HCT116 (cell line): ENCODE measurements at regions not wholly inside any gene's neighbourhood (a gene's known extent, or its start where the extent isn't known, plus 50 kb on each side); places are given as distances from the start of the nearest gene placed in this dataset.

Experiments used
- ATAC-seq: fragments of 200-7000 bp; cut with Tn5 transposase; 2 replicates; pipeline ENCODE4 v1.9.1; 2020; ENCODE audit warnings: mild to moderate bottlenecking, moderate library complexity
- BruUV-seq: library from RNA; stranded (reverse); fragments of 400-500 nt; replicated peaks from 2 replicates; lab custom pipeline; 2021; lab: Mats Ljungman, UMichigan
- CTCF ChIA-PET: fragments of 300-600 bp; sonication (Branson Sonifier 250); formaldehyde crosslinking; loops from one replicate; lab custom pipeline; 2021; ENCODE audit warnings: antibody characterized with exemption; lab: Charles Lee
- POLR2A ChIA-PET: fragments of 300-600, 350-600 bp; sonication (Branson Sonifier 250); formaldehyde crosslinking; loops from one replicate; lab custom pipeline; 2021; ENCODE audit warnings: antibody characterized with exemption; lab: Charles Lee
- RAD21 ChIA-PET, 2 experiments: fragments of 300-600 bp; sonication (Branson Sonifier 250); formaldehyde crosslinking; loops; one replicate each; lab custom pipeline; 2023; ENCODE audit warnings: low total read pairs in 2 of 2; ENCODE audit not compliant: uncharacterized antibody in 2 of 2, unreplicated experiment in 2 of 2, low non-redundant PET in 1 of 2; lab: Charles Lee
- DNase-seq: peaks from one replicate; pipeline ENCODE4 v3.0.0-alpha.2; 2010; ENCODE audit warnings: low read depth, low spot score
- H2AFZ ChIP-seq: fragments of 200-600 bp; shearing (Covaris generic), sonication (generic); 2 replicates; pipeline ENCODE4 v1.6.1; 2017; ENCODE audit warnings: low read depth, mixed run types, mixed read lengths, antibody characterized with exemption, low read length; ENCODE audit not compliant: poor library complexity, severe bottlenecking
- H3K27ac ChIP-seq: 2 replicates; pipeline ENCODE4 v1.5.1; 2012; ENCODE audit warnings: low read depth, low read length
- H3K27me3 ChIP-seq: fragments of 200-600 bp; sonication (generic); 2 replicates; pipeline ENCODE4 v1.6.1; 2016; ENCODE audit warnings: mixed run types, low read length, mixed read lengths; ENCODE audit not compliant: insufficient read depth
- H3K36me3 ChIP-seq, 2 experiments: fragments of 200-500 bp in 1 of 2; fragments of 200-600 bp in 1 of 2; sonication (Bioruptor generic) in 1 of 2; sonication (generic) in 1 of 2; 2 replicates each; pipeline versions ENCODE4 v1.5.1 to v1.6.1; 2014 to 2016; ENCODE audit warnings: low read length in 2 of 2, inconsistent platforms in 1 of 2, mixed read lengths in 1 of 2, mixed run types in 1 of 2; ENCODE audit not compliant: insufficient read depth in 2 of 2, control insufficient read depth in 1 of 2
- H3K4me1 ChIP-seq, 2 experiments: fragments of 200-600 bp in 1 of 2; sonication (generic) in 1 of 2; 2 replicates each; pipeline versions ENCODE4 v1.5.1 to v1.6.1; 2012 to 2017; ENCODE audit warnings: low read length in 2 of 2, inconsistent platforms in 1 of 2, mild to moderate bottlenecking in 1 of 2, mixed read lengths in 1 of 2, mixed run types in 1 of 2, moderate library complexity in 1 of 2; ENCODE audit not compliant: insufficient read depth in 2 of 2, control insufficient read depth in 1 of 2
- H3K4me2 ChIP-seq: fragments of 200-600 bp; sonication (generic); 2 replicates; pipeline ENCODE4 v1.6.1; 2017; ENCODE audit warnings: mixed run types, low read length, mixed read lengths
- H3K4me3 ChIP-seq, 2 experiments: fragments of 200-600 bp in 1 of 2; sonication (generic) in 1 of 2; replicated peaks in 1 of 2; 2 replicates each; pipeline ENCODE4 v1.5.1; 2011 to 2016; ENCODE audit warnings: low read length in 2 of 2, control low read depth in 1 of 2, low read depth in 1 of 2, mild to moderate bottlenecking in 1 of 2, mixed read lengths in 1 of 2, mixed run types in 1 of 2
- H3K79me2 ChIP-seq: fragments of 200-600 bp; sonication (generic); 2 replicates; pipeline ENCODE4 v1.6.1; 2017; ENCODE audit warnings: mild to moderate bottlenecking, mixed run types, low read length, moderate library complexity, mixed read lengths; ENCODE audit not compliant: insufficient read depth
- H3K9ac ChIP-seq: fragments of 200-600 bp; sonication (generic); 2 replicates; pipeline ENCODE4 v1.6.1; 2016; ENCODE audit warnings: low read length, mixed read lengths
- H3K9me2 ChIP-seq: fragments of 200-600 bp; sonication (generic), shearing (Covaris generic); 2 replicates; pipeline ENCODE4 v1.6.1; 2017; ENCODE audit warnings: mixed run types, mild to moderate bottlenecking, moderate library complexity; ENCODE audit not compliant: insufficient read depth
- H3K9me3 ChIP-seq, 2 experiments: fragments of 200-500 bp in 1 of 2; fragments of 200-600 bp in 1 of 2; sonication (Bioruptor generic) in 1 of 2; sonication (generic) in 1 of 2; 2 replicates each; pipeline ENCODE4 v1.6.1; 2014 to 2017; ENCODE audit warnings: low read length in 2 of 2, mixed read lengths in 2 of 2, inconsistent platforms in 1 of 2, low read depth in 1 of 2, mild to moderate bottlenecking in 1 of 2, mixed run types in 1 of 2, moderate library complexity in 1 of 2; ENCODE audit not compliant: control insufficient read depth in 1 of 2, insufficient read depth in 1 of 2
- H4K20me1 ChIP-seq: fragments of 200-600 bp; sonication (generic), shearing (Covaris generic); 2 replicates; pipeline ENCODE4 v1.6.1; 2017; ENCODE audit warnings: mixed run types, mild to moderate bottlenecking, moderate library complexity; ENCODE audit not compliant: insufficient read depth
- CEBPB ChIP-seq: IDR thresholded peaks from 2 replicates; pipeline ENCODE4 v1.6.1; 2012; ENCODE audit warnings: low read depth
- EZH2 ChIP-seq: fragments of 200-600 bp; sonication (generic); IDR thresholded peaks from 2 replicates; pipeline ENCODE4 v1.6.1; 2017; ENCODE audit warnings: antibody characterized with exemption, mixed run types
- YY1 ChIP-seq: IDR thresholded peaks from 2 replicates; pipeline ENCODE4 v1.6.1; 2011; ENCODE audit warnings: low read length, low read depth, moderate library complexity, mild to moderate bottlenecking; ENCODE audit not compliant: insufficient replicate concordance; ENCODE audit errors: extremely low read depth
- ZFX ChIP-seq: fragments of 450-650 bp; IDR thresholded peaks from 2 replicates; pipeline ENCODE4 v1.6.1; 2017
- intact Hi-C: fragments of 100-400 bp; cut with micrococcal nuclease; formaldehyde crosslinking; loops from 2 replicates; pipeline ENCODE4 v1.10.0; 2022

- ATAC-seq, result no peak
- H4K20me1 ChIP-seq, result no peaks in the 10 kb centered on the region
These were observed 53.7 kb downstream of the CAMK2N1 start for GRCh38 chr1:20432341-20432740.

DNA sequence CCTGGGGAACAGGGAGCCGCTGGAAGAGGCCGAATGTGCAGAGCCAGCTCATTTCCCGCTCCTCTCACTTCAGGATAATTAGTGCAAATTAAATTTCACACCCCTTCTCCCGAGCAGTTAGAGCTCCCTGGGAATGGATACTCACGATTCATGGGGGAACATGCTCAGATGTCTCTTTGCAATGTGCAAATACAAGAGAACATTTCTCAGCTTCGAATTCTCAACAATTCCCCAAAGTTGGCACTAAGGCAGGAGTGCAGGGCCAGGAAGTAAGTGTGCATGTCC is 54.9 kb downstream of the CAMK2N1 start:
- intact Hi-C loops, result loop anchor here (5.0 kb wide), 2 partner anchors 69 to 201 kb away; partner anchors contain the start of gene PINK1
- no peaks in the 10 kb centered on the region for H4K20me1 ChIP-seq

More at GRCh38 chr1:20432341-20432740, 53.7 kb downstream of the CAMK2N1 start:
- POLR2A ChIA-PET, result no interaction called here
- Histone ChIP-seq H3K9me3 (no peaks in the 10 kb centered on the region), H3K27me3 (no peaks in the 10 kb centered on the region), H3K36me3 (no peaks in the 10 kb centered on the region), H3K4me1 (peaks cover 0 to 11% of the 10 kb centered on the region in 2 experiments; a peak in 2 of 4 replicates), H3K27ac (no peak overlapping the region), H3K9ac (no peak overlapping the region), H3K9me2 (no peaks in the 10 kb centered on the region), H3K4me2 (no peak overlapping the region), H3K79me2 (no peaks in the 10 kb centered on the region), H3K4me3 (no peak overlapping the region), H2AFZ (no peak overlapping the region)
- CTCF ChIA-PET, result interaction anchor here (0.6 to 6.1 kb wide), 5 partner anchors 9 to 70 kb away, joined by 3 to 29 read pairs (median 10); no protein-coding TSS in a partner anchor
- intact Hi-C loops, result loop anchor here (5.0 kb wide), 2 partner anchors 70 to 200 kb away; partner anchors contain the start of gene PINK1
- DNase-seq, result no peak
- RAD21 ChIA-PET, result no interaction called here
- BruUV-seq, result no TSS peak
- no peak for TF ChIP-seq CEBPB
- TF ChIP-seq EZH2, result no peak
- no peak for TF ChIP-seq YY1

More for the DNA sequence above, 54.9 kb downstream of the CAMK2N1 start:
- Histone ChIP-seq H3K9me3 (no peaks in the 10 kb centered on the region), H3K27me3 (no peaks in the 10 kb centered on the region), H3K27ac (no peak overlapping the region), H3K4me2 (no peak overlapping the region), H3K9ac (no peak overlapping the region), H3K4me1 (peaks cover 3 to 22% of the 10 kb centered on the region in 2 experiments; a peak in 2 of 4 replicates), H2AFZ (no peak overlapping the region), H3K36me3 (no peaks in the 10 kb centered on the region), H3K4me3 (no peak overlapping the region), H3K79me2 (no peaks in the 10 kb centered on the region), H3K9me2 (no peaks in the 10 kb centered on the region)
- RAD21 ChIA-PET, result interaction anchor here in 1 of 2 experiments (0.6 kb wide), 1 partner anchor 35 kb away, joined by 3 read pairs; no protein-coding TSS in a partner anchor
- CTCF ChIA-PET, result interaction anchor here (0.6 to 6.1 kb wide), 7 partner anchors 10 to 218 kb away, joined by 3 to 29 read pairs (median 3); no protein-coding TSS in a partner anchor
- POLR2A ChIA-PET, result no interaction called here
- no peak for ATAC-seq
- no peak for DNase-seq
- no peak for TF ChIP-seq ZFX
- BruUV-seq, result no TSS peak
